NCI-H2227 (cell line): ENCODE measurements at regions not wholly inside any gene's neighbourhood (a gene's known extent, or its start where the extent isn't known, plus 50 kb on each side); places are given as distances from the start of the nearest gene placed in this dataset.
"Not testable (repeated sequence)": the region's sequence is repeated elsewhere in the genome, so short reads cannot be mapped to it uniquely, and the experiment has no call there.

Experiments
- DNase-seq: peaks from one replicate; lab custom pipeline; 2025; ENCODE audit not compliant: unreplicated experiment; lab: John Stamatoyannopoulos, UW

GRCh38 chr12:89230376-89231315 lies 121.7 kb downstream of the DUSP6 start:
- no peak for DNase-seq

GRCh38 chr12:89228491-89228890 lies 123.8 kb downstream of the DUSP6 start:
- no peak for DNase-seq

- DNase-seq, result no peak
Measured at GRCh38 chr12:89227774-89228173, 124.5 kb downstream of the DUSP6 start.

GRCh38 chr12:89225808-89226411 lies 126.4 kb downstream of the DUSP6 start:
- DNase-seq, result no peak

GRCh38 chr12:89225401-89225800 lies 126.9 kb downstream of the DUSP6 start:
- peak; percentile 15 for DNase-seq

- DNase-seq, result not testable (repeated sequence)
Measured at GRCh38 chr12:89222580-89222979, 129.7 kb downstream of the DUSP6 start.

- DNase-seq, result no peak
Measured at GRCh38 chr12:89217472-89217871, 134.8 kb downstream of the DUSP6 start.

GRCh38 chr12:89216211-89216952 lies 135.9 kb downstream of the DUSP6 start:
- peak; percentile 6 for DNase-seq

GRCh38 chr12:89215196-89215595 lies 137.1 kb downstream of the DUSP6 start:
- DNase-seq, result no peak

- DNase-seq, result no peak
Measured at GRCh38 chr12:89213747-89214146, 138.6 kb downstream of the DUSP6 start.

- no peak for DNase-seq
Measured at GRCh38 chr12:89213139-89213538, 139.2 kb downstream of the DUSP6 start.

- DNase-seq, result no peak
Measured at GRCh38 chr12:89212339-89212771, 139.9 kb downstream of the DUSP6 start.

- DNase-seq, result no peak
Measured at GRCh38 chr12:89211456-89211855, 140.8 kb downstream of the DUSP6 start.

- no peak for DNase-seq
Measured at GRCh38 chr12:89210277-89210676, 142.0 kb downstream of the DUSP6 start.

GRCh38 chr12:89208661-89209096 lies 143.6 kb downstream of the DUSP6 start:
- no peak for DNase-seq

- no peak for DNase-seq
Measured at GRCh38 chr12:89206390-89206789, 145.9 kb downstream of the DUSP6 start.

- DNase-seq, result no peak
Measured at GRCh38 chr12:89205517-89205916, 146.8 kb downstream of the DUSP6 start.

- no peak for DNase-seq
Measured at GRCh38 chr12:89203144-89203543, 149.2 kb downstream of the DUSP6 start.

GRCh38 chr12:89200217-89200616 lies 152.1 kb downstream of the DUSP6 start:
- no peak for DNase-seq

- DNase-seq, result no peak
Measured at GRCh38 chr12:89195470-89195869, 156.8 kb downstream of the DUSP6 start.

GRCh38 chr12:89194683-89195082 lies 157.6 kb downstream of the DUSP6 start:
- DNase-seq, result no peak

- DNase-seq, result no peak
Measured at GRCh38 chr12:89192429-89192828, 159.9 kb downstream of the DUSP6 start.
